ENCODE measurements at regions not wholly inside any gene's neighbourhood (a gene's known extent, or its start where the extent isn't known, plus 50 kb on each side); places are given as distances from the start of the nearest gene placed in this dataset.
"Not testable (repeated sequence)": the region's sequence is repeated elsewhere in the genome, so short reads cannot be mapped to it uniquely, and the experiment has no call there.

DNA sequence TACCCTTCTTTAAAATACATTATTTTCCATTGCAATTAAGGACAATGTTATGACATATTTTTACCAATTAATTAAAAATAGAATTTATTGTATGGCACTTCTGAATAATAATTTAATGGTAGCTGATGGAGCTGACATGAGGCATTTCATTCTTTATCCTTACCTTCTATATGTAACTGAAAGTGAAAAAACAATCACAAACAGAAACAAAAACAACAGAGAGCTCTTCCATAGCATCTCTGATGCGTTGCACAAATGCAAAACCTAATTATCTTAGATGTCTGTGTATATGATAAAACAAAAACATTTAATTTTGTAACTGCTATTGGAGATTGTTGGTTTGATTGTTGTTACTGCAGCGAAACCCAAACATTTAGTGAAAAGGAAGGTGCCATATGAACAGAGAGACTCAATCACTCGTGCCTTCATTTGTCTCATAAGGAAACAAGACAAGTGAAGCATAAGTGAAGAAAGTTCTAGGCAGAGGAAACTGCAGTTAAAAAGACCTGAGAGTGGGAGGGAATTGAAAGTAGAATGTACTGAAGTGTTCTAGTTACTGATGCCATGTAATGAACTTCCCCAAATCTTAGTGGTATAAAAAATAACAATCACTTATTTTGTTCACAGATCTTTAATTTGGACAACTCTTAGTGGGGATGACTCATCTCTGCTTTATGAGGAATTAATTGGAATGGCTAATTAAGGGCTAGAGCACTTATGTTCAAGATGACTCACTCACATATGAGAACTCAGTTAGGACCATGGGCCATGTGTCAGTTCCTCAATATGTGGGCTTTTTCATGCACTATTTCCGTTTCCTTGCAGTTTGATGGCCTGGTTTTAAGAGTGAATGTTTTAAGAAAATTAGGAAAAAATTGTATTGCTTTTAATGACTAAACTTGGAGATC, 245.0 kb upstream of the OLFM3 start:
- no peaks in the 10 kb centered on the region for H3K27me3 ChIP-seq (ENCODE audit: insufficient read depth, low read length)
- no peaks in the 10 kb centered on the region for H3K4me1 ChIP-seq (ENCODE audit: insufficient read depth, low read length)
- H3K4me2 ChIP-seq (ENCODE audit: insufficient read depth, low read length), result no peak overlapping the region
- no peaks in the 10 kb centered on the region for H3K36me3 ChIP-seq (ENCODE audit: insufficient read depth, low read length)
- no peak for DNase-seq (ENCODE audit: insufficient read length, low spot score, missing footprints)
- H3K4me3 ChIP-seq (ENCODE audit: insufficient read depth, low read length), result no peak overlapping the region
- TF ChIP-seq, protein P1, sequence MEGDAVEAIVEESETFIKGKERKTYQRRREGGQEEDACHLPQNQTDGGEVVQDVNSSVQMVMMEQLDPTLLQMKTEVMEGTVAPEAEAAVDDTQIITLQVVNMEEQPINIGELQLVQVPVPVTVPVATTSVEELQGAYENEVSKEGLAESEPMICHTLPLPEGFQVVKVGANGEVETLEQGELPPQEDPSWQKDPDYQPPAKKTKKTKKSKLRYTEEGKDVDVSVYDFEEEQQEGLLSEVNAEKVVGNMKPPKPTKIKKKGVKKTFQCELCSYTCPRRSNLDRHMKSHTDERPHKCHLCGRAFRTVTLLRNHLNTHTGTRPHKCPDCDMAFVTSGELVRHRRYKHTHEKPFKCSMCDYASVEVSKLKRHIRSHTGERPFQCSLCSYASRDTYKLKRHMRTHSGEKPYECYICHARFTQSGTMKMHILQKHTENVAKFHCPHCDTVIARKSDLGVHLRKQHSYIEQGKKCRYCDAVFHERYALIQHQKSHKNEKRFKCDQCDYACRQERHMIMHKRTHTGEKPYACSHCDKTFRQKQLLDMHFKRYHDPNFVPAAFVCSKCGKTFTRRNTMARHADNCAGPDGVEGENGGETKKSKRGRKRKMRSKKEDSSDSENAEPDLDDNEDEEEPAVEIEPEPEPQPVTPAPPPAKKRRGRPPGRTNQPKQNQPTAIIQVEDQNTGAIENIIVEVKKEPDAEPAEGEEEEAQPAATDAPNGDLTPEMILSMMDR (IDR thresholded peaks at IDR 0.05; ENCODE audit: extremely low read depth, low read depth, low read length), result no peak
- H3K79me2 ChIP-seq (ENCODE audit: insufficient read depth, low read length), result no peaks in the 10 kb centered on the region
- no peak overlapping the region for H2AFZ ChIP-seq (ENCODE audit: low read length)
- no peaks in the 10 kb centered on the region for H4K20me1 ChIP-seq (ENCODE audit: insufficient read depth, low read length)
- H3K27ac ChIP-seq (ENCODE audit: low read depth, low read length), result no peak overlapping the region
- no peaks in the 10 kb centered on the region for H3K9me3 ChIP-seq (ENCODE audit: low read depth, low read length)

DNA sequence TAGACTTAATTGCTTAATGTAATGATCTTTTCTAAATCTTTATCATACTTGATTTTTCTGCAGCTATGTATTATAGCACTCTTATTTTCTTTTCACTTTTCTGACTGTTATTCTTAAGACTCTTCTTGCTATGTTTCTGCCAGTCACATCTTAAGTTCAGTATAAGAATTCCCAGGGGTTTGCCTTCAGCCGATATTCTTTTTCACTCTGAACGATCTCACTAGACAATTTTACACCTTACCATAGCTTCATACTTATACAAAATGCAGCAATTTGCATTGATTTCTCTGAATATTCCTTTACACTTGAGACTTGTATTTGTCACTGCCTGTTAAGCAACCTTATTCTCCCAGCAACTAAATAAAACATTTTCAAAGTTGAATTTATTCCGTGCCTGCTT, 242.5 kb upstream of the OLFM3 start:
- Histone ChIP-seq H3K79me2 (ENCODE audit: insufficient read depth, low read length) (no peaks in the 10 kb centered on the region), H2AFZ (ENCODE audit: low read length) (no peak overlapping the region), H3K9me3 (ENCODE audit: low read depth, low read length) (no peaks in the 10 kb centered on the region), H3K4me1 (ENCODE audit: insufficient read depth, low read length) (no peaks in the 10 kb centered on the region), H3K4me2 (ENCODE audit: insufficient read depth, low read length) (no peak overlapping the region), H3K27me3 (ENCODE audit: insufficient read depth, low read length) (no peaks in the 10 kb centered on the region), H3K36me3 (ENCODE audit: insufficient read depth, low read length) (no peaks in the 10 kb centered on the region), H3K27ac (ENCODE audit: low read depth, low read length) (no peak overlapping the region), H4K20me1 (ENCODE audit: insufficient read depth, low read length) (no peaks in the 10 kb centered on the region), H3K4me3 (ENCODE audit: insufficient read depth, low read length) (no peak overlapping the region)
- TF ChIP-seq, protein P1 (IDR thresholded peaks at IDR 0.05; ENCODE audit: extremely low read depth, low read depth, low read length), result no peak
- DNase-seq (ENCODE audit: insufficient read length, low spot score, missing footprints), result no peak

DNA sequence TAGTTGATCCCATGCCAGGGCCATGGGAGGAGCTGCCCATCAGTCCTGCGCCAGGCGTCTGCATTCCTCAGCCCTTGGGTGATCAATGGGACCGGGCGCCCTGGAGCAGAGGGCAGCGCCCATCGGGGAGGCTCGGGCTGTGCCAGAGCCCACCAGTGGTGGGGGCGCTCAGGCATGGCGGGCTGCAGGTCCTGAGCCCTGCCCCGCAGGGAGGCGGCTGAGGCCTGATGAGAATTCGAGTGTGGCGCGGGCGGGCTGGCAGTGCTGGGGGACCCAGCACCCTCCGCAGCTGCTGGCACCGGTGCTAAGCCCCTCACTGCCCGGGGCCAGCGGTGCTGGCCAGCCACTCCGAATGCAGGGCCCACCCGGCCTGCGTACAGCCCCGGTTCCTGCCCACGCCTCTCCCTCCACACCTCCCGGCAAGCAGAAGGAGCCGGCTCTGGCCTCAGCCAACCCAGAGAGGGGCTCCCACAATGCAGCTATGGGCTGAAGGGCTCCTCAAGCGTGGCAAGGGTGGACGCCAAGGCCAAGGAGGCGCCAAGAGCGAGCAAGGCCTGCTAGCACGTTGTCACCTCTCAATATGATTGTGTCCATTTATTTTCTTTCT, 238.1 kb upstream of the OLFM3 start:
- no peaks in the 10 kb centered on the region for H3K27me3 ChIP-seq (ENCODE audit: insufficient read depth, low read length)
- no peak for DNase-seq (ENCODE audit: insufficient read length, low spot score, missing footprints)
- H3K36me3 ChIP-seq (ENCODE audit: insufficient read depth, low read length), result no peaks in the 10 kb centered on the region
- no peak overlapping the region for H3K27ac ChIP-seq (ENCODE audit: low read depth, low read length)
- H3K4me3 ChIP-seq (ENCODE audit: insufficient read depth, low read length), result no peak overlapping the region
- no peak overlapping the region for H3K4me2 ChIP-seq (ENCODE audit: insufficient read depth, low read length)
- no peaks in the 10 kb centered on the region for H3K79me2 ChIP-seq (ENCODE audit: insufficient read depth, low read length)
- H4K20me1 ChIP-seq (ENCODE audit: insufficient read depth, low read length), result no peaks in the 10 kb centered on the region
- no peaks in the 10 kb centered on the region for H3K4me1 ChIP-seq (ENCODE audit: insufficient read depth, low read length)
- TF ChIP-seq, protein P1 (IDR thresholded peaks at IDR 0.05; ENCODE audit: extremely low read depth, low read depth, low read length), result no peak
- H3K9me3 ChIP-seq (ENCODE audit: low read depth, low read length), result no peaks in the 10 kb centered on the region
- no peak overlapping the region for H2AFZ ChIP-seq (ENCODE audit: low read length)

- TF ChIP-seq, protein P1 (IDR thresholded peaks at IDR 0.05; ENCODE audit: extremely low read depth, low read depth, low read length), result no peak
- no peak overlapping the region for H3K4me3 ChIP-seq (ENCODE audit: insufficient read depth, low read length)
- H3K27ac ChIP-seq (ENCODE audit: low read depth, low read length), result no peak overlapping the region
- H3K4me1 ChIP-seq (ENCODE audit: insufficient read depth, low read length), result no peaks in the 10 kb centered on the region
- H3K36me3 ChIP-seq (ENCODE audit: insufficient read depth, low read length), result no peaks in the 10 kb centered on the region
- H3K9me3 ChIP-seq (ENCODE audit: low read depth, low read length), result peaks cover 2% of the 10 kb centered on the region
- H3K4me2 ChIP-seq (ENCODE audit: insufficient read depth, low read length), result no peak overlapping the region
- no peaks in the 10 kb centered on the region for H4K20me1 ChIP-seq (ENCODE audit: insufficient read depth, low read length)
- H3K27me3 ChIP-seq (ENCODE audit: insufficient read depth, low read length), result no peaks in the 10 kb centered on the region
- no peaks in the 10 kb centered on the region for H3K79me2 ChIP-seq (ENCODE audit: insufficient read depth, low read length)
- no peak for DNase-seq (ENCODE audit: insufficient read length, low spot score, missing footprints)
- H2AFZ ChIP-seq (ENCODE audit: low read length), result no peak overlapping the region
Measured at GRCh38 chr1:102219463-102219862, 222.7 kb upstream of the OLFM3 start.

GRCh38 chr1:102210891-102211290, 214.2 kb upstream of the OLFM3 start:
- not testable (repeated sequence) for H3K4me2 ChIP-seq (ENCODE audit: insufficient read depth, low read length); H3K79me2 ChIP-seq (ENCODE audit: insufficient read depth, low read length); H3K9me3 ChIP-seq (ENCODE audit: low read depth, low read length); H3K36me3 ChIP-seq (ENCODE audit: insufficient read depth, low read length); H3K4me1 ChIP-seq (ENCODE audit: insufficient read depth, low read length); H4K20me1 ChIP-seq (ENCODE audit: insufficient read depth, low read length); H3K27me3 ChIP-seq (ENCODE audit: insufficient read depth, low read length); H3K4me3 ChIP-seq (ENCODE audit: insufficient read depth, low read length); H3K27ac ChIP-seq (ENCODE audit: low read depth, low read length); DNase-seq (ENCODE audit: insufficient read length, low spot score, missing footprints); H2AFZ ChIP-seq (ENCODE audit: low read length)
